ENCODE measurements at regions not wholly inside any gene's neighbourhood (a gene's known extent, or its start where the extent isn't known, plus 50 kb on each side); places are given as distances from the start of the nearest gene placed in this dataset.

- TF ChIP-seq BCLAF1 (IDR thresholded peaks at IDR 0.05) (no peak), ATF7 (IDR thresholded peaks at IDR 0.05; ENCODE audit: low read depth) (no peak), BRCA1 (IDR thresholded peaks at IDR 0.05; ENCODE audit: low read depth, low read length) (no peak), YY1 (IDR thresholded peaks at IDR 0.05; ENCODE audit: low read depth, low read length) (no peak)
Observed at GRCh38 chr4:140300271-140300970, 73.0 kb upstream of the SCOC start (continued).

GRCh38 chr4:140298001-140298400 is 75.4 kb upstream of the SCOC start:
- CTCF ChIA-PET = no interaction called here
- no peaks in the 10 kb centered on the region for H3K79me2 ChIP-seq (ENCODE audit: control insufficient read depth, insufficient read depth, low read length)
- no peak overlapping the region for H2AFZ ChIP-seq (ENCODE audit: control insufficient read depth, low read depth, low read length)
- H3K9ac ChIP-seq (ENCODE audit: control insufficient read depth, insufficient read depth, low read length) = no peak overlapping the region
- WGBS (ENCODE audit: insufficient coverage, insufficient replicate concordance, low lambda C conversion rate, missing lambda C conversion rate) = 45% methylated on average over 7 of the region's 7 CpGs
- no peak overlapping the region for H3K27ac ChIP-seq (ENCODE audit: control insufficient read depth, insufficient read depth)
- POLR2A ChIA-PET = no interaction called here
- DNase-seq (ENCODE audit: low read depth, low spot score) (no peak), FAIRE-seq (no peak), ATAC-seq (no peak)
- H3K36me3 ChIP-seq (ENCODE audit: control insufficient read depth in 2 of 2, insufficient read depth in 2 of 2, low read length in 1 of 2) = no peaks in the 10 kb centered on the region
- BruUV-seq (replicated peaks) = no TSS peak
- RAD21 ChIA-PET (ENCODE audit: unreplicated experiment) = no interaction called here
- no peak overlapping the region for H3K4me3 ChIP-seq
- SMC1A ChIA-PET (ENCODE audit: uncharacterized antibody, unreplicated experiment) = no interaction called here
- H4K20me1 ChIP-seq (ENCODE audit: control insufficient read depth, insufficient read depth) = no peaks in the 10 kb centered on the region
- intact Hi-C loops (cut with micrococcal nuclease; ENCODE audit: unreplicated experiment) = no loop called here
- H3K4me2 ChIP-seq (ENCODE audit: control insufficient read depth, insufficient read depth) = no peak overlapping the region
- no peaks in the 10 kb centered on the region for H3K9me3 ChIP-seq (replicated peaks; ENCODE audit: control insufficient read depth, insufficient read depth, low read length)
- in situ Hi-C loops (cut with MboI) = no loop called here
- no peaks in the 10 kb centered on the region for H3K4me1 ChIP-seq (ENCODE audit: control insufficient read depth, insufficient read depth, low read length)
- H3K27me3 ChIP-seq (replicated peaks in 1 of 2; ENCODE audit: control insufficient read depth in 2 of 2, insufficient read depth in 2 of 2, low read length in 1 of 2) = no peaks in the 10 kb centered on the region; a peak in 1 of 4 replicates
- no peak for TF ChIP-seq RBBP5 (conservative IDR thresholded peaks at IDR 0.05)
- no peak for TF ChIP-seq ESRRA (IDR thresholded peaks at IDR 0.05; ENCODE audit: low read length)
- TF ChIP-seq DPF2 (IDR thresholded peaks at IDR 0.05) = no peak
- no peak for TF ChIP-seq EED (IDR thresholded peaks at IDR 0.05; ENCODE audit: low read depth)

All from GM12878 (cell line).